ENCODE measurements at regions not wholly inside any gene's neighbourhood (a gene's known extent, or its start where the extent isn't known, plus 50 kb on each side); places are given as distances from the start of the nearest gene placed in this dataset.

- Histone ChIP-seq H3K4me3 (no peak overlapping the region), H3K4me1 (no peaks in the 10 kb centered on the region), H3K36me3 (no peaks in the 10 kb centered on the region), H3K27ac (no peak overlapping the region), H3K27me3 (no peaks in the 10 kb centered on the region), H3K9me3 (no peaks in the 10 kb centered on the region)
- ATAC-seq (ENCODE audit: low FRiP score in 2 of 2) (no peak), DNase-seq (no peak)
- no peak for TF ChIP-seq POLR2AphosphoS5 (IDR thresholded peaks at IDR 0.05)
- TF ChIP-seq EP300 (IDR thresholded peaks at IDR 0.05): no peak
- no peak for TF ChIP-seq CTCF (IDR thresholded peaks at IDR 0.05)
- no peak for TF ChIP-seq POLR2A (IDR thresholded peaks at IDR 0.05)
- WGBS, 2 donors: 49 to 63% methylated on average over 2 of the region's 2 CpGs
Observed at GRCh38 chr11:134477486-134477885, 65.4 kb upstream of the B3GAT1 start.

GRCh38 chr11:134476435-134477021, 64.5 kb upstream of the B3GAT1 start:
- H3K27me3 ChIP-seq: no peaks in the 10 kb centered on the region
- no peak for ATAC-seq (ENCODE audit: low FRiP score in 2 of 2)

GRCh38 chr11:134475951-134476350, 63.9 kb upstream of the B3GAT1 start:
- no peaks in the 10 kb centered on the region for H3K27me3 ChIP-seq
- no peaks in the 10 kb centered on the region for H3K4me1 ChIP-seq
- ATAC-seq (ENCODE audit: low FRiP score in 2 of 2) (no peak), DNase-seq (no peak)
- 69 to 73% methylated on average over 7 of the region's 7 CpGs for WGBS, 2 donors
- H3K9me3 ChIP-seq: no peaks in the 10 kb centered on the region
- TF ChIP-seq EP300 (IDR thresholded peaks at IDR 0.05): no peak
- no peak overlapping the region for H3K27ac ChIP-seq
- H3K36me3 ChIP-seq: no peaks in the 10 kb centered on the region
- no peak overlapping the region for H3K4me3 ChIP-seq

More at GRCh38 chr11:134476435-134477021, 64.5 kb upstream of the B3GAT1 start:
- H3K4me3 ChIP-seq: no peak overlapping the region
- no peaks in the 10 kb centered on the region for H3K36me3 ChIP-seq
- H3K9me3 ChIP-seq: no peaks in the 10 kb centered on the region
- no peaks in the 10 kb centered on the region for H3K4me1 ChIP-seq
- H3K27ac ChIP-seq: no peak overlapping the region
- WGBS, 2 donors: 10 to 13% methylated on average over 11 of the region's 11 CpGs
- TF ChIP-seq POLR2A (IDR thresholded peaks at IDR 0.05): no peak
- TF ChIP-seq POLR2AphosphoS5 (IDR thresholded peaks at IDR 0.05): no peak
- no peak for TF ChIP-seq CTCF (IDR thresholded peaks at IDR 0.05)
- TF ChIP-seq EP300 (IDR thresholded peaks at IDR 0.05): no peak
- DNase-seq: no peak

GRCh38 chr11:134474942-134475341, 62.9 kb upstream of the B3GAT1 start:
- TF ChIP-seq CTCF (IDR thresholded peaks at IDR 0.05): no peak
- TF ChIP-seq POLR2A (IDR thresholded peaks at IDR 0.05): no peak
- no peak for TF ChIP-seq POLR2AphosphoS5 (IDR thresholded peaks at IDR 0.05)
- no peak for TF ChIP-seq EP300 (IDR thresholded peaks at IDR 0.05)
- Histone ChIP-seq H3K9me3 (no peaks in the 10 kb centered on the region), H3K36me3 (no peaks in the 10 kb centered on the region), H3K4me3 (no peak overlapping the region), H3K27me3 (no peaks in the 10 kb centered on the region), H3K4me1 (no peaks in the 10 kb centered on the region), H3K27ac (no peak overlapping the region)
- no peak for DNase-seq
- ATAC-seq (ENCODE audit: low FRiP score in 2 of 2): no peak
- 77 to 80% methylated on average over 9 of the region's 9 CpGs for WGBS, 2 donors

- 83 to 84% methylated on average over 20 to 21 of the region's 21 CpGs for WGBS, 2 donors
- no peak overlapping the region for H3K4me3 ChIP-seq
- H3K36me3 ChIP-seq: no peaks in the 10 kb centered on the region
- ATAC-seq (ENCODE audit: low FRiP score in 2 of 2): no peak
- H3K27ac ChIP-seq: no peak overlapping the region
- no peaks in the 10 kb centered on the region for H3K27me3 ChIP-seq
- H3K4me1 ChIP-seq: no peaks in the 10 kb centered on the region
- peak in 1 of 2 donors; percentile 76 for DNase-seq
- H3K9me3 ChIP-seq: no peaks in the 10 kb centered on the region
- TF ChIP-seq POLR2AphosphoS5 (IDR thresholded peaks at IDR 0.05) (no peak), POLR2A (IDR thresholded peaks at IDR 0.05) (no peak), CTCF (IDR thresholded peaks at IDR 0.05) (no peak), EP300 (IDR thresholded peaks at IDR 0.05) (no peak)
Observed at GRCh38 chr11:134474070-134474860, 62.2 kb upstream of the B3GAT1 start.
